ENCODE measurements at regions not wholly inside any gene's neighbourhood (a gene's known extent, or its start where the extent isn't known, plus 50 kb on each side); places are given as distances from the start of the nearest gene placed in this dataset.

DNA sequence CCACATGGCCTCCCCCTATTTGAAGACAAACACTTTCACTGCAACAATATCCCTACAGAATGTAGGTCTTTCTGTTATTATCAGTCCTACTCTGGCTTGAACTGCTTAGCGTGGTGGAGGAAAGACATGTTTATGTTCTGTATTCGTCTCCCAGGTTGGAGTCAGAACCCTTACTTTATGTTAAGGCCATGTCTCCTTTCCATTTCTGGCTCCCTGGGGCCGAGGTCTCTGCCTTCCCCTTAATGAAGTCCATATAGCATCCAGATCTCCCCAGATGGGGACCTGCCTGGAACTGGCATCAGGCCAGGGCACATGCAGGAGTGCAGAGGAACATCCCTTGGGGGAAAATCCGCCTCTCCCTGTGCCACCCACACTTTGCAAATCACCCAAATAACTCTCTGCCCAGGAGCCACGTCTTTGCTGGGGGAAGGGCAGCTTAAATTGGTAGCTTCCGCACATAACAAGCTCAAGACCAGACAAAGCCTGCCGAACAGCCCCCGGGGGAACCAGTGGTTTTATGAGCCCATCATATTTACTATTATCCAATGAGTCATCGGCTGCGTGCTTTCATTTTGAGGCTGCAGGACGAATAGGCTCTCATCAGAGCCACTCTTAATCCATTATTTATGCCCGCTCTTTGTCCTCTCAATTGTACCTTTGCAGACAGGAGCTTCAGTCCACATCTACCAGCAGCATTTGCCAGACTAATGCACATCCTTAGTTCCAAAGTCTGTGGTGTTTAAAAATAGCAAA lies 237.0 kb downstream of the UACA start:
- TF ChIP-seq, protein P1, sequence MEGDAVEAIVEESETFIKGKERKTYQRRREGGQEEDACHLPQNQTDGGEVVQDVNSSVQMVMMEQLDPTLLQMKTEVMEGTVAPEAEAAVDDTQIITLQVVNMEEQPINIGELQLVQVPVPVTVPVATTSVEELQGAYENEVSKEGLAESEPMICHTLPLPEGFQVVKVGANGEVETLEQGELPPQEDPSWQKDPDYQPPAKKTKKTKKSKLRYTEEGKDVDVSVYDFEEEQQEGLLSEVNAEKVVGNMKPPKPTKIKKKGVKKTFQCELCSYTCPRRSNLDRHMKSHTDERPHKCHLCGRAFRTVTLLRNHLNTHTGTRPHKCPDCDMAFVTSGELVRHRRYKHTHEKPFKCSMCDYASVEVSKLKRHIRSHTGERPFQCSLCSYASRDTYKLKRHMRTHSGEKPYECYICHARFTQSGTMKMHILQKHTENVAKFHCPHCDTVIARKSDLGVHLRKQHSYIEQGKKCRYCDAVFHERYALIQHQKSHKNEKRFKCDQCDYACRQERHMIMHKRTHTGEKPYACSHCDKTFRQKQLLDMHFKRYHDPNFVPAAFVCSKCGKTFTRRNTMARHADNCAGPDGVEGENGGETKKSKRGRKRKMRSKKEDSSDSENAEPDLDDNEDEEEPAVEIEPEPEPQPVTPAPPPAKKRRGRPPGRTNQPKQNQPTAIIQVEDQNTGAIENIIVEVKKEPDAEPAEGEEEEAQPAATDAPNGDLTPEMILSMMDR (conservative IDR thresholded peaks at IDR 0.05; ENCODE audit: low read depth, low read length), result no peak
- TF ChIP-seq POLR2A (IDR thresholded peaks at IDR 0.05; ENCODE audit: low read depth, low read length) (no peak), FOS (IDR thresholded peaks at IDR 0.05; ENCODE audit: low read depth, low read length) (peak; percentile 50; the same call in 1 of the 2 replicates), BHLHE40 (IDR thresholded peaks at IDR 0.05; ENCODE audit: low read depth, low read length) (no peak), CEBPB (IDR thresholded peaks at IDR 0.05; ENCODE audit: low read depth, low read length) (no peak), MAZ (IDR thresholded peaks at IDR 0.05; ENCODE audit: borderline replicate concordance, low read depth, low read length) (no peak)
- TF ChIP-seq, protein P2, sequence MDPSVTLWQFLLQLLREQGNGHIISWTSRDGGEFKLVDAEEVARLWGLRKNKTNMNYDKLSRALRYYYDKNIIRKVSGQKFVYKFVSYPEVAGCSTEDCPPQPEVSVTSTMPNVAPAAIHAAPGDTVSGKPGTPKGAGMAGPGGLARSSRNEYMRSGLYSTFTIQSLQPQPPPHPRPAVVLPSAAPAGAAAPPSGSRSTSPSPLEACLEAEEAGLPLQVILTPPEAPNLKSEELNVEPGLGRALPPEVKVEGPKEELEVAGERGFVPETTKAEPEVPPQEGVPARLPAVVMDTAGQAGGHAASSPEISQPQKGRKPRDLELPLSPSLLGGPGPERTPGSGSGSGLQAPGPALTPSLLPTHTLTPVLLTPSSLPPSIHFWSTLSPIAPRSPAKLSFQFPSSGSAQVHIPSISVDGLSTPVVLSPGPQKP (IDR thresholded peaks at IDR 0.05; ENCODE audit: borderline replicate concordance, low read depth, low read length), result no peak
